GM06990 (cell line): ENCODE measurements at regions not wholly inside any gene's neighbourhood (a gene's known extent, or its start where the extent isn't known, plus 50 kb on each side); places are given as distances from the start of the nearest gene placed in this dataset.

Experiments
- DNase-seq: peaks from one replicate; pipeline ENCODE4 v3.0.0-alpha.2; 2011; ENCODE audit not compliant: insufficient read length; ENCODE audit errors: extremely low read depth
- H3K27me3 ChIP-seq: replicated peaks from 2 replicates; pipeline ENCODE4 v1.6.0; 2011; ENCODE audit warnings: low read length; ENCODE audit not compliant: control insufficient read depth, insufficient read depth
- H3K36me3 ChIP-seq: 2 replicates; pipeline ENCODE4 v1.5.1; 2011; ENCODE audit warnings: low read length; ENCODE audit not compliant: control insufficient read depth, insufficient read depth
- H3K4me3 ChIP-seq: replicated peaks from 2 replicates; pipeline ENCODE4 v1.5.1; 2011; ENCODE audit warnings: low read depth, mild to moderate bottlenecking, control low read depth, low read length
- TF ChIP-seq, protein P1 (sequence below): IDR thresholded peaks from 2 replicates; pipeline ENCODE4 v1.5.1; 2011; ENCODE audit warnings: low read length, control low read depth, mild to moderate bottlenecking, inconsistent platforms; ENCODE audit not compliant: insufficient read depth, poor library complexity, severe bottlenecking

GRCh38 chr4:66885501-66886165 lies 659.7 kb downstream of the CENPC start:
- TF ChIP-seq, protein P1, sequence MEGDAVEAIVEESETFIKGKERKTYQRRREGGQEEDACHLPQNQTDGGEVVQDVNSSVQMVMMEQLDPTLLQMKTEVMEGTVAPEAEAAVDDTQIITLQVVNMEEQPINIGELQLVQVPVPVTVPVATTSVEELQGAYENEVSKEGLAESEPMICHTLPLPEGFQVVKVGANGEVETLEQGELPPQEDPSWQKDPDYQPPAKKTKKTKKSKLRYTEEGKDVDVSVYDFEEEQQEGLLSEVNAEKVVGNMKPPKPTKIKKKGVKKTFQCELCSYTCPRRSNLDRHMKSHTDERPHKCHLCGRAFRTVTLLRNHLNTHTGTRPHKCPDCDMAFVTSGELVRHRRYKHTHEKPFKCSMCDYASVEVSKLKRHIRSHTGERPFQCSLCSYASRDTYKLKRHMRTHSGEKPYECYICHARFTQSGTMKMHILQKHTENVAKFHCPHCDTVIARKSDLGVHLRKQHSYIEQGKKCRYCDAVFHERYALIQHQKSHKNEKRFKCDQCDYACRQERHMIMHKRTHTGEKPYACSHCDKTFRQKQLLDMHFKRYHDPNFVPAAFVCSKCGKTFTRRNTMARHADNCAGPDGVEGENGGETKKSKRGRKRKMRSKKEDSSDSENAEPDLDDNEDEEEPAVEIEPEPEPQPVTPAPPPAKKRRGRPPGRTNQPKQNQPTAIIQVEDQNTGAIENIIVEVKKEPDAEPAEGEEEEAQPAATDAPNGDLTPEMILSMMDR: no peak
- DNase-seq: no peak
- Histone ChIP-seq H3K27me3 (no peaks in the 10 kb centered on the region), H3K4me3 (no peak overlapping the region), H3K36me3 (no peaks in the 10 kb centered on the region)

GRCh38 chr4:66876946-66877345 lies 668.4 kb downstream of the CENPC start:
- DNase-seq: no peak
- TF ChIP-seq, protein P1: no peak
- no peaks in the 10 kb centered on the region for H3K27me3 ChIP-seq
- H3K36me3 ChIP-seq: no peaks in the 10 kb centered on the region
- no peak overlapping the region for H3K4me3 ChIP-seq

DNA sequence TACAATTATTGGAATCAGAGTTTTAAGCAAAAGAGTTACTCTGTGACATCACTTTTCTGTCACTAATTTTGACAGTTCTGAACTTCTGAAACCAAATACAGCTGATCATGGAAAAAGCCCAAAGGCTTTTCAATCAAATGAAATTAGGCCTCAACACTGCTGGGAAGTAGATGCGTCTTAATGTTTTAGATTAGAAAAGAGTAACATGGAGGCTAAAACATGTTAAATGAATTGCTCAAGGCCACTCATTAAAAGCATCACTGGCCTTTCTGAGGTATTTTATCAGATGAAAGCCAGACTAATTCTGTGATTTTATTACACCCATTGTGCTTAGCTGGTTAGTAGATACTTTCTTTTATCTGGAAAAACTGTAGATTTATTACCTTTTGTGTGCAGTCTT lies 672.6 kb downstream of the CENPC start:
- Histone ChIP-seq H3K36me3 (no peaks in the 10 kb centered on the region), H3K4me3 (no peak overlapping the region), H3K27me3 (no peaks in the 10 kb centered on the region)
- DNase-seq: no peak
- TF ChIP-seq, protein P1: no peak

GRCh38 chr4:66863481-66863880 lies 681.8 kb downstream of the CENPC start:
- Histone ChIP-seq H3K27me3 (no peaks in the 10 kb centered on the region), H3K36me3 (no peaks in the 10 kb centered on the region), H3K4me3 (no peak overlapping the region)
- TF ChIP-seq, protein P1: no peak
- DNase-seq: no peak

DNA sequence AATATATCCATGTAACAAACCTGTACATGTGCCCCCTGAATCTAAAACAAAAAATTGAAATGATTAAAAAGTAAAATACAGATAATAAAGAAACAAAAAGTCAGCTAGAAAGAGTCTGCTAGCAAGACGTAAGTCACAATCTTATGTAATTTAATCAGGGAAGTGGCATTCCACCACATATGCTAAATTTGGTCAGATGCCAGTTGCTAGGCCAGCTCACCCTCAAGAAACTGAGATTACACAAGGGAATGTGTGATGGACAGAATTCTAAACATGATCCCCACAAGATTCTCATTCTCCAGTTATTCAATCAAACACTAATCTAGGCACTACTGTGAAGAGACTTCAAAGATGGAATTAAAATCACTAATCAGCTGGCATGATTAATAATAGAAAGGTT lies 689.3 kb downstream of the CENPC start:
- TF ChIP-seq, protein P1: no peak
- no peak overlapping the region for H3K4me3 ChIP-seq
- no peaks in the 10 kb centered on the region for H3K36me3 ChIP-seq
- DNase-seq: no peak
- no peaks in the 10 kb centered on the region for H3K27me3 ChIP-seq

GRCh38 chr4:66853845-66854244 lies 691.5 kb downstream of the CENPC start:
- Histone ChIP-seq H3K27me3 (no peaks in the 10 kb centered on the region), H3K36me3 (no peaks in the 10 kb centered on the region), H3K4me3 (no peak overlapping the region)
- TF ChIP-seq, protein P1: no peak
- no peak for DNase-seq
